GM12874 (cell line): ENCODE measurements at regions not wholly inside any gene's neighbourhood (a gene's known extent, or its start where the extent isn't known, plus 50 kb on each side); places are given as distances from the start of the nearest gene placed in this dataset.

Experiments used
- TF ChIP-seq, protein P1 (sequence below): IDR thresholded peaks from 2 replicates; pipeline ENCODE4 v1.5.1; 2011; ENCODE audit warnings: low read depth, mild to moderate bottlenecking, control low read depth, low read length, moderate library complexity; ENCODE audit not compliant: insufficient read depth

DNA sequence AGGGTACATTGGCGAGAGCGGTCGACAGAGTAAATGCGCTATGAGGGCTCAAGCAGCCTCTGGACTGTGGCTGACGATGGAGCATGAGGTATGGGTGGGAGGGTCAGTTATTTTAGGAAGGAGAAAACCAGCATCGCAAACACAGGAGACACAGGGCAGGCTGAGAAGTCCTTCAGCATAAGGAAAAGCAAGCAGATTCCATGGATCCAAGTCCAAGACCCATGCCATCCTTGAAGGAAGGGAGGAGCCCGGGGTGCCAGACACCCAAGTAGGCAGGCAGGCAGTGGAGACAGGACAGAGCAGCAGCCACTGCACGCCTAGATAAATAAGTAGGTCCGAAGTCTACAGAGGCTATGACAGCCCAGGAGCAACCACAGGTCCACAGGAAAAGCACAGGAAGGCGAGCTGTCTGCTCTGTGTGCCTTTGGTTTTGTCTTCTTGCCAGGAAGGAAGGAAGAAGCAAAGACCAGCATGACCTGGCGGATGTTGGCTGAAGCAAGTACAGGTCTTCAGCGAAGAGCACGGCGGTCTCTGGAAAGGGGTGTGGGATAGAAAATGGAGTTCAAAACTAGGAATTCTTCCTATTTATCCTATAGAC lies 76.4 kb upstream of the SLC45A1 start:
- TF ChIP-seq, protein P1, sequence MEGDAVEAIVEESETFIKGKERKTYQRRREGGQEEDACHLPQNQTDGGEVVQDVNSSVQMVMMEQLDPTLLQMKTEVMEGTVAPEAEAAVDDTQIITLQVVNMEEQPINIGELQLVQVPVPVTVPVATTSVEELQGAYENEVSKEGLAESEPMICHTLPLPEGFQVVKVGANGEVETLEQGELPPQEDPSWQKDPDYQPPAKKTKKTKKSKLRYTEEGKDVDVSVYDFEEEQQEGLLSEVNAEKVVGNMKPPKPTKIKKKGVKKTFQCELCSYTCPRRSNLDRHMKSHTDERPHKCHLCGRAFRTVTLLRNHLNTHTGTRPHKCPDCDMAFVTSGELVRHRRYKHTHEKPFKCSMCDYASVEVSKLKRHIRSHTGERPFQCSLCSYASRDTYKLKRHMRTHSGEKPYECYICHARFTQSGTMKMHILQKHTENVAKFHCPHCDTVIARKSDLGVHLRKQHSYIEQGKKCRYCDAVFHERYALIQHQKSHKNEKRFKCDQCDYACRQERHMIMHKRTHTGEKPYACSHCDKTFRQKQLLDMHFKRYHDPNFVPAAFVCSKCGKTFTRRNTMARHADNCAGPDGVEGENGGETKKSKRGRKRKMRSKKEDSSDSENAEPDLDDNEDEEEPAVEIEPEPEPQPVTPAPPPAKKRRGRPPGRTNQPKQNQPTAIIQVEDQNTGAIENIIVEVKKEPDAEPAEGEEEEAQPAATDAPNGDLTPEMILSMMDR = no peak

DNA sequence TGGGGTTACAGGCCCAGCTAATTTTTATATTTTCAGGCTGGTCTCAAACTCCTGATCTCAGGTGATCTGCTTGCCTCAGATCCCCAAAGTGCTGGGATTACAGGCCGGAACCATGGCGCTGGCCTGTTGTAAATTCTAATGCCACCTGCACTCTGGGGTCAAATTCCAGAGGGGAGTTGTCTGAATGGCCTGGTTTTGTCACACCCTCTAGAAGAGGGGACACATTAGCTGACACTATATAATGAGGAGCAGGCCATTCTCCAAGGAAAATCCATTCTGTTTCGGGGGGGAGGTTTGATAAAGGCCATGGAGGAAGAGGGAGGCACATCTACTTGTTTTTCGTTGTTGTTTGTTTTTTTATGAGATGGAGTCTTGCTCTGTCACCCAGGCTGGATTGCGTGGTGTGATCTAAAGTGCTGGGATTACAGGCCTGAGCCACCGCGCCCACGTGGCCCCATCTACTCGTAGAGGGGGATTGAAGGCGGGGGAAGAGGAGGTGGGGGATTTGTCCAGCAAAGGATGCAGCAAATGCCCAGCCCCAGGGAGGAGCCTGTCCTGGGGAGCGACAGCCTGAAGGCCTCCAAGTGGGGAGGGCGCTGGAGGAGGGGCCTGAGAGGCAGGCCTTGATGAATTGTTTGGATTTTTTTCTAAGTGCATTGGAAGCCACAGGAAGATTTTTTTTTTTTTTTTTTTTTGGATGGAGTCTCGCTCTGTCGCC lies 78.4 kb upstream of the SLC45A1 start:
- TF ChIP-seq, protein P1 = no peak

- TF ChIP-seq, protein P1 = no peak
Measured at GRCh38 chr1:8239039-8239305, 78.9 kb upstream of the SLC45A1 start.

- TF ChIP-seq, protein P1 = no peak
Measured at GRCh38 chr1:8238141-8239038, 79.5 kb upstream of the SLC45A1 start.

GRCh38 chr1:8232036-8232757 lies 85.7 kb upstream of the SLC45A1 start:
- TF ChIP-seq, protein P1 = no peak

- TF ChIP-seq, protein P1 = no peak
Measured at GRCh38 chr1:8230292-8230621, 87.7 kb upstream of the SLC45A1 start.

- TF ChIP-seq, protein P1 = no peak
Measured at GRCh38 chr1:8228253-8228652, 89.7 kb upstream of the SLC45A1 start.
